ENCODE measurements at regions not wholly inside any gene's neighbourhood (a gene's known extent, or its start where the extent isn't known, plus 50 kb on each side); places are given as distances from the start of the nearest gene placed in this dataset.

DNA sequence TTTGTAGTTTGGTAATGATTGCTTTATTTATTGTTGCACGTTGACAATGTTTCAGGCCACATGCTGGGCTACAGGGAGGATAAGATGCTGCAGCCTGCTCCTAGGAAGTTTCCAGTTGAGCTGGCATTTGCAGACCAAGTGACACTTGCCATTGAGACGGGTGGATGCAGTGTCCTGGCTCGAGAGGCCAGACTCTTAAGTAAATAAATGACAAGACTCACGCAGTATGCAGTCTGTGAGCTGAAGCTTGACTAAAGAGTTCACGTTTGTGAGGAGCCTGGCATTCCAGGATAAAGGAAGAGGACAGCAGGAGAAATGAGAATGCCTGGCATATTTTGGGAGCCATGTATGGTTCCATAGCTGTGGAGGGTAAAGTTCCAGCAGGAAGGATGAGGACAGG, 105.8 kb downstream of the BAMBI start:
- no peak for ATAC-seq

DNA sequence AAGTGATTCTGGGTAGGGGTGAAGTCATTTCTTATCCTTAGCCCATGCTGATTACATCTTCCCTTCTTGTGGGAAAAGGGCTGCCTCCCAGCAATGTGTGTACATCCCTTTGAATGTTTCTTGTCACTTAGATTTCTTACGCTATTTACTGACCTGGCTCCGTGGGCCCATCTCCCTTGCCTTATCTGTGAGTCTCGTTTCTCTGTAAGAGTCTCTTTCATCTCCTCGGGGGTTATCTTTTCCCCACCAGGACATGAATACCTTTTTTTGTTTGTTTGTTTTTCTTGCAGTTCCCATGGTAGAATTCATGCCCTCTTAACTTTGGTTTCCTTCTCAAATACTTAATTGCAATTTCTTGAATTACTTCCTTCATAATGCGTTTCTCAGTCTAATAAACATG, 107.7 kb downstream of the BAMBI start:
- ATAC-seq, result no peak

DNA sequence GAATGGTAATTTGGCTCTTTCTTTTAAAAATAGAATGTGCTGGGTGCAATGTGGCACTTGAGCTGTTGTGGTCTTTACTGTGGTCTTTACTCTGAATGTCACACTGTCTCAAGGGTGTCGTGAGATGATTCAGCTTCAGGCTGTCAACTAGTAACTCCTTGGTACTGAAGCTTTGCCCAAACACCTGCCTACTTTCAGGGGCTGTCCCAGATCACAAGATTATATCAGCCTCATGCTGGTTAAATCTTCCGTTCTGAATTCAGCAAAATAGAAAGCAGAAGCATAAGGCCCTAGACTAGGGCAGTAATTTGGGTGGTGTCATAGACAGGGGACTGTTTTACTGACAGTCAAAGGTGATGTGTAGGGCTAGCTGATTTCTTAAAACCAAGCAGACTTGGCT, 110.9 kb downstream of the BAMBI start:
- no peak for ATAC-seq

DNA sequence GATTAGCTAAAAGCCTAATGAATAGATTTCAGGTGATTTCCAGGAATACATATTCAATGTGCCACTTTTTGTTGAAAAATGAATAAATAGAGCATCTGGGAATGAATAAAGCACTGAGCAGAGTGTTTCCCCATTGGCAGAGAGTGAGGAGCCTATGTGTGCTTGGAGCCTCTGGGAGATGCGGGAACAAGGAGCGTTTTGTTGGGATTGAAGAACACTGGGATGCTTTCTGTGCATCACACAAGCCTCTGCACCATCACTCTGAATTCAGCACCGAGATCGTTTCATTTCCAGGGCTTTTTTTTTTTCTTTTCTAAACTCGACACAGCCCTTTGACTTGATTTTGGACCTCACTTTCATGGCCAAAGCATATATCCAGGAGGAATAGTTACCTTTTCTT, 111.4 kb downstream of the BAMBI start:
- ATAC-seq, result no peak

DNA sequence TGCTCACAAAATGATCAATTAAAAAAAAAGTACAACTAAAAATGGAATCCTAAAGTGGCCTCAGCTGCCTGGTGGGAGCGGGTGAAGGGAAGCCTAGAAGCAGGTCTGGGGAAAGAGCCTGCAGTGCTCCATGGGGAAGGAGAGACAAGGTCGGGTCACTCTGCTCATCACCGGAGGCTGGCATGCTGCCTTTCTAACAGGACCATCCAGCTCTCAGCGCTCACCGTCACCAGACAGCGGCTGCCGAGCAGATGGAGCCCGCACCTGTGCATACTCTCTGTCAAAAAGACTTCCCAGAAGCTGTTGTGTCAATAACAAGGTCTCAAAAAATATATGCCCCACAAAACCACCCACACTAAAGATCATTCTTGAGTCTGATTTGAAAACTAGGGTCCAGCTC, 112.8 kb downstream of the BAMBI start:
- ATAC-seq, result no peak

GRCh38 chr10:28793482-28793881, 116.2 kb downstream of the BAMBI start:
- ATAC-seq, result no peak

DNA sequence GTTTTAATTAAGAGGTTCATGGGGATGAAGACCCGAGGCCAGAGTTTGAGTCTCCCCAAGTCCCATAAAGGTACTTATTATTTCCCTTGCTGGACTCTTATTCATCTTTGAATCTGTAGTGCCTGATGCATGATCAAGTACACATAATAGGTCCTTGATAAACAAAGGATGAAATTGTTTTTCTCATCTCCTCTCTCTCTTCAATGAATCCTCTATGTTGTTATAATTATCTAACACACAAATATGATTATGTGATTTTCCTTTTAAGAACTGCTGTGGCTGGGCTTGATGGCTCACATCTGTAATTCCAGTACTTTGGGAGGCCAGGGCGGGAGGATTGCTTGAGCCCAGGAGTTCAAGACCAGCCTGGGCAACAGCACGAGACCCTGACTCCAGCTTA, 117.7 kb downstream of the BAMBI start:
- ATAC-seq, result no peak

DNA sequence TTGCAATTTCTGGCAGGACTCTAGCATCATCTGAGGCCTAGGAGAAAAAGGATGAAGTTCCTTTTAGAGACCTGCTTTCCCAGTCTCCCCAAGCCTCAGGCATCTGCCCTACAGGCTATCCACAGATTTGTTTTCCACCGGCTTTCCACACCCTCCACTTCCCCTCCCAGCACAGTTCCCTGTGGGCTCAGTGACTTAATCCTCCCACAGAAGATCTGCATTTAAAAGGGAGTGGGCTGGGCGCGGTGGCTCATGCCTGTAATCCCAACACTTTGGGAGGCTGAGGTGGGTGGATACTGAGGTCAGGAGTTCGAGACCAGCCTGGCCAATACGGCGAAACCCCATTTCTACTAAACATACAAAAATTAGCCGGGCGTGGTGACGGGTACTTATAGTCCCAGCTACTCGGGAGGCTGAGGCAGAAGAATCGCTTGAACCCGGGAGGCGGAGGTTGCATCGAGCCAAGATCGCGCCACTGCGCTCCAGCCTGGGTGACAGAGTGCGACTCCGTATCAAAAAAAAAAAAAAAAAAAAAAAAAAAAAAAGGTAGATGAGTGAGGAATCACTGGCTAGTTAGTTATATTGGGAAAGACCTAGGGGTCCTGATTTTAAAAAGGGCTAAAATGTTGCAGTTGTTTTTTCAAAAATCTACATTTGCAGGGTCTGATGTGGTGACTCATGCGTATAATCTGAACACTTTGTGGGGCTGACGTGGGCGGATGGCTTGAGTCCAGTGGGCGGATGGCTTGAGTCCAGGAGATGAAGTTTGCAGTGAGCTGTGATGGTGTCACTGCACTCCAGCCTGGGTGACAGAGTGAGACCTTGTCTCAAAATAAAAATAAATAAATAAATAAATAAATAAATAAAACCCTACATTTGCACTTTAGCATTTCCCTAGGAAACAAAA, 119.5 kb downstream of the BAMBI start:
- ATAC-seq, result no peak

DNA sequence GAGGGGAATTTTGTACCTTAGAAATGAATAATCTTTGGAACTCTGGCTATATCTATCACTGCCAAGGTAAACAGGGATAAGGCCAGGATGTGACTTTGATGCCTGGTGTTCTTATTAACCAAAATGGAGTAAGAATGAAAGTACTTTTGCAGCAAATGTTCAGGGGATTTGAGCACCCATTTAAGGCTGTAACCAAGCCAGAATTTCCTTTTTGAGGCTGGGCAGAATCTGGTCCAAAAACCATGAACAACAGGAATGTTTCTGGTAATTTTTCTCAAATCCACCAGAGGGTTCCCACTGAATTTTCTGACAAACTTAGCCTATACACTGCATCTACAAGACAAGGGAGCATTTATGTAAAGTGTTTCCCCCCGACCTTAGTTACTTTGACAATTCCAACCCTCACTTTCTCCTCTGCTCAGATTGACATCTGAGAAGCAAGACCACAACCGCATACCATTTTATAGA, 120.6 kb downstream of the BAMBI start:
- no peak for ATAC-seq

DNA sequence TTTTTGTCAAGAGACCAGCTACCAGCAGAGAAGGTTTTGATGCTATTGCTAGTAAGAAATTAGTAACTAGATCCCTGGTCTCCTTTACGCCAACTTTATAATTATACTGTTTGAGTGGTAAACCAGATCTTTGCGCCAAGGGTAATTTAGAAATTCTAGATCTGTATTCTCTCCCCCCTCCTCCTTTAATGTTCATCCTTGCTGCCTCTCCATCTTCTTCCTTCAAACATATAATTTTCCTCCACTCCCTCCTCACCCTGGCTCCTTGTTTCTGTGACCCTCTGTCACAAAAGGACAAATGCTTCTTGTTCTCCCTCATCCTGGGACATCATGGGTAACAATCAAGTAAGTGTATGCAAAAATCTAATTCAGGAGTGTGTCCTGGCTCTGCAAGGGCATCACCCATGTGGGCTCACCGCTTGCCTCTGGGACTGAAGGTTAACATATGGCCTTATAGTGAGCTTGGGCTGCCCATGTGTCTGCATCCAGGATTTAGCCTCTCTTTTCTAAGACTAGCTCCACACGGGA, 121.2 kb downstream of the BAMBI start:
- no peak for ATAC-seq

DNA sequence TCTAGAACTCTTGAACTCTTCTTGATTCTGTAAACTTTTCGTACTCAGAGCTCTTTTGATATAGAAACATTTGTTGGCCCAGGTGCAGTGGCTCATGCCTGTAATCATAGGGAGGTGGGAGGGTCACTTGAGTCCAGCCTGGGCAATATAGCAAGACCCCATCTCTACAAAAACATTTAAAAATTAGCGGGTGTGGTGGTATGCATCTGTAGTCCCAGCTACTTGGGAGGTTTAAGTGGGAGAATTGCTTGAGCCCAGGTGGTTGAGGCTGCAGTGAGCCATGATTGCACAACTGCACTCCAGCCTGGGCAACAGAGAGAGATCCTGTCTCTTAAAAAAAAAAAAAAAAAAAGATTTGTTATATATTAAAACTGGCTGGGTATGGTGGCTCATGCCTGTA, 121.6 kb downstream of the BAMBI start:
- no peak for ATAC-seq

GRCh38 chr10:28800144-28800543, 122.8 kb downstream of the BAMBI start:
- ATAC-seq, result no peak

DNA sequence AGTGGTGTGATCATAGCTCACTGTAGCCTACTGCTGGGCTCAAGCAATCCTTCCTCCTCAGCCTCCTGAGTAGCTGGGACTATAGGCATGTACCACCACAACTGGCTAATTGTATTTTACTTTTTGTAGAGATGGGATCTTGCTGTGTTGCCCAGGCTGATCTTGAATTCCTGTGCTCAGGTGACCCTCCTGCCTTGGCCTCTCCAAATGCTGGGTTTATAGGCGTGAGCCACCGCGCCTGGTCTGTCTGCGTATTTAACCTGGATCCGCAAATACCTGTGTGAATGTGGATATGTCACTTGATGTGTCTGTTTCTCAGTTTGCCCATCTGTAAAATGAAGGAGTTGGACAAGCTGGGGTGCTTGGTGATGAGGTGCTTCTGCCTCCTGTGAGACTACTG, 123.9 kb downstream of the BAMBI start:
- ATAC-seq, result no peak

- no peak for ATAC-seq
Measured at GRCh38 chr10:28801869-28802268, 124.5 kb downstream of the BAMBI start.

DNA sequence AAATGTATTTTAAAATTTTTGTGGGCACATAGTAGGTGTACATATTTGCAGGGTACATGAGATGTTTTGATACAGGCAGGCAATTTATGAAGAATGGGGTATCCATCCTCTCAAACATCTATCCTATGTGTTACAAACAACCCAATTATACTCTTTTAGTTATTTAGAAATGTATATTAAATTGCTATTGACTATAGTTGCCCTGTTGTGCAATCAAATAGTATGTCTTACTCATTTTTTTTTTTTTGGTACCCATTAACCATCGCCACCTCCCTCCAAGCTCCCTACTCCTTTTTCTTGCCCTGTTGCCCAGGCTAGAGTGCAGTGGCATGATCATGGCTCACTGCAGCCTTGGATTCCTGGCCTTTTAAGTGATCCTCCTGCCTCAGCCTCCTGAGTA, 128.1 kb downstream of the BAMBI start:
- no peak for ATAC-seq

DNA sequence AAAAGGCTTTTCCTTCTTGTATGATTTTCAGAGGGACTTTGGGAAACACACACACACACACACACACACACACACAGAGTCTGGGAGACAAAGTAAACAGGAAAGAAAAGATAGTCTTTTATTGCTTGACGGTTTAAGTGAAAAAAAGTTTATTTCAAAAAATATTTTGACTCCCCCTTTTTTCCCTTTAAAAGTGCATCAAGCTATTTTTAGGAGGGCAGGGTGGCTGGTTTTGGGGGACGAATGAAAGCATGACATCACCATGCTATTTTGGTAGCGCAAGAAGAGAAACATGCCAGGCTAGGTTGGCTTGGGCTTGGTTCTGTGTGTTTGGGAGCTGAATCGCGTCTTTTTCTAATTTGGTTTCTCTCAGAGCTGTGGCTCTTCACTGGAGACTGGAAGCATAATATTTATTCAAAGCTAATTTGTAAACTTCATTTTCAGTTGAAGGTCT, 129.2 kb downstream of the BAMBI start:
- no peak for ATAC-seq

DNA sequence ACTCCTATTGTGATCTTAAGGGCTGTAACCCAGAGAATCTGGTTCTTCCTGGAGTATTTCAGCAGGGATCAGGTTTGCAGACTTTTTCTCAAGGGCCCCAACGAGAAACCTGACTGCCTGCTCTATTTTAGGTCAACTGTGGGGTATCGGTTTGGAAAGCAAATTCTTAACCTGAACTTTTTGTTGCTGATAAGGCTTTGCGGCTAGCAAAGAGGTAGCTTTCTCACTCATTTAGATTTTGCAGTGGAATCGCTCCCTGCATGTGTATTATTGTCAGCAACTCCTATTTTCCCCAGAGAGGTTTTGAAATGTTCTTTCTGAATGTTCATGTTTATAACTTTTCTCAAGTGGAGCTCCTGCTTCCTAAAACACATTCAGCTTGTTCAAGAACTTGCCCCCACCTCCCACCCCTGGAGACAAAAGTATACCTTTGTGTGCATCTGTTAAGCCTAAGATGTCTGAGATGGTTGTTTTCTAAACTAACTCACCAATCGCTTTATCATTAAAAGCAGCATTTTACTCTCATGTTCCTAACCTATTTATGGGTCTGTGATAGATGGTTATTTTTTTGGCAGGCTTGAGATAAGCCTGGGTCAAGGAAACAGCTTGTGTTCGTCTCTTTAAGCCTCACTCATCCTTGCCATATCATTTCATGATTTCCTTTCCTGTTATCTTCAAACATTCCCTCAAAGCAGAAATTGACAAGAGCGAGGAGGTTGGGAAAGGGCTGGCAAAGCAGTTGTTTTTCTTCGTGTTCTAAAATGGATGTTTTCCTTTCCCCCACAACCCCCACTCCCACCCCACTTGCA, 129.8 kb downstream of the BAMBI start:
- ATAC-seq, result no peak

- no peak for ATAC-seq
Measured at GRCh38 chr10:28807760-28808613, 130.7 kb downstream of the BAMBI start.

GRCh38 chr10:28808693-28809092, 131.4 kb downstream of the BAMBI start:
- no peak for ATAC-seq

GRCh38 chr10:28810057-28810870, 132.9 kb downstream of the BAMBI start:
- no peak for ATAC-seq

- ATAC-seq, result no peak
Measured at GRCh38 chr10:28811639-28812349, 134.5 kb downstream of the BAMBI start.

Measured in esophagus mucosa (tissue), 1 donor.